ENCODE measurements at regions not wholly inside any gene's neighbourhood (a gene's known extent, or its start where the extent isn't known, plus 50 kb on each side); places are given as distances from the start of the nearest gene placed in this dataset.
"Not testable (repeated sequence)": the region's sequence is repeated elsewhere in the genome, so short reads cannot be mapped to it uniquely, and the experiment has no call there.

GRCh38 chr4:65998807-65999517, 328.7 kb upstream of the EPHA5 start:
- not testable (repeated sequence) for FAIRE-seq

- no peak for FAIRE-seq
Observed at GRCh38 chr4:65983061-65983460, 312.8 kb upstream of the EPHA5 start.

GRCh38 chr4:65976287-65976686, 306.0 kb upstream of the EPHA5 start:
- FAIRE-seq: no peak

- no peak for FAIRE-seq
Observed at GRCh38 chr4:65973186-65973585, 302.9 kb upstream of the EPHA5 start.

GRCh38 chr4:65971686-65972085, 301.4 kb upstream of the EPHA5 start:
- FAIRE-seq: no peak

- no peak for FAIRE-seq
Observed at GRCh38 chr4:65968831-65969558, 298.7 kb upstream of the EPHA5 start.

- no peak for FAIRE-seq
Observed at GRCh38 chr4:65960751-65961150, 290.5 kb upstream of the EPHA5 start.

GRCh38 chr4:65954416-65954815, 284.1 kb upstream of the EPHA5 start:
- no peak for FAIRE-seq

- FAIRE-seq: no peak
Observed at GRCh38 chr4:65951177-65951576, 280.9 kb upstream of the EPHA5 start.

- FAIRE-seq: no peak
Observed at GRCh38 chr4:65943076-65943475, 272.8 kb upstream of the EPHA5 start.

GRCh38 chr4:65924843-65925242, 254.6 kb upstream of the EPHA5 start:
- no peak for FAIRE-seq

GRCh38 chr4:65923616-65924015, 253.3 kb upstream of the EPHA5 start:
- peak; percentile 33 for FAIRE-seq

GRCh38 chr4:65921180-65921579, 250.9 kb upstream of the EPHA5 start:
- no peak for FAIRE-seq

- no peak for FAIRE-seq
Observed at GRCh38 chr4:65918872-65919271, 248.6 kb upstream of the EPHA5 start.

- no peak for FAIRE-seq
Observed at GRCh38 chr4:65918212-65918611, 247.9 kb upstream of the EPHA5 start.

- no peak for FAIRE-seq
Observed at GRCh38 chr4:65917486-65917885, 247.2 kb upstream of the EPHA5 start.

- FAIRE-seq: no peak
Observed at GRCh38 chr4:65911720-65912119, 241.4 kb upstream of the EPHA5 start.

GRCh38 chr4:65893957-65894755, 223.9 kb upstream of the EPHA5 start:
- no peak for FAIRE-seq

- no peak for FAIRE-seq
Observed at GRCh38 chr4:65893271-65893670, 223.0 kb upstream of the EPHA5 start.

GRCh38 chr4:65880594-65880993, 210.3 kb upstream of the EPHA5 start:
- no peak for FAIRE-seq

- FAIRE-seq: no peak
Observed at GRCh38 chr4:65868096-65868824, 198.0 kb upstream of the EPHA5 start.

GRCh38 chr4:65865489-65865888, 195.2 kb upstream of the EPHA5 start:
- no peak for FAIRE-seq

- no peak for FAIRE-seq
Observed at GRCh38 chr4:65861993-65862392, 191.7 kb upstream of the EPHA5 start.
